ENCODE measurements at regions not wholly inside any gene's neighbourhood (a gene's known extent, or its start where the extent isn't known, plus 50 kb on each side); places are given as distances from the start of the nearest gene placed in this dataset.

DNA sequence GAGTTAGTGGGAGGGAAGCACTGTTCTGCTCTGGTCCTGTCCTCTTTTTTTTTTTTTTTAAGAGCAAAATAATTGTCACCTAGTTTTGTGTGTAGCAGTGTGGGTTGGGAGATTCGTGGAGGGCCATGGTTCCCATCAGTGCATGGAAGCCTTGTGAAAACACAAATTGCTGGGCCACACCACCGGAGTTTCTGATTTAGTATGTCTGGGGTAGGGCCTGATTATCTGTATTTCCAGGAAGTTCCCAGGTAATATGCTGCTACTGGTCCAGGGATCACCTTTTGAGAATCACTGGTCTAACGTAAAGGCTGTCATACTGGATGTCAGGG lies 191.3 kb downstream of the GATA3 start:
- no TSS peak for BruUV-seq (replicated peaks)
- ChIA-PET CTCF (no interaction called here), RAD21 (ENCODE audit: low non-redundant PET in 1 of 2, low total read pairs in 2 of 2, uncharacterized antibody in 2 of 2, unreplicated experiment in 2 of 2) (no interaction called here), POLR2A (no interaction called here)
- no peaks in the 10 kb centered on the region for H3K36me3 ChIP-seq (ENCODE audit: control insufficient read depth in 1 of 2, insufficient read depth in 2 of 2, low read length in 2 of 2)
- H4K20me1 ChIP-seq (ENCODE audit: insufficient read depth) = no peaks in the 10 kb centered on the region
- no peaks in the 10 kb centered on the region for H3K4me1 ChIP-seq (ENCODE audit: control insufficient read depth in 1 of 2, insufficient read depth in 2 of 2, low read length in 2 of 2)
- no peak overlapping the region for H3K9ac ChIP-seq (ENCODE audit: low read length)
- H3K9me2 ChIP-seq (ENCODE audit: insufficient read depth) = no peaks in the 10 kb centered on the region
- 0 out of 2 replicates have a peak, but pooled peaks cover 8% of the 10 kb centered on the region for H3K27me3 ChIP-seq (ENCODE audit: insufficient read depth, low read length)
- no peak overlapping the region for H3K27ac ChIP-seq (ENCODE audit: low read depth, low read length)
- no peaks in the 10 kb centered on the region for H3K9me3 ChIP-seq (ENCODE audit: control insufficient read depth in 1 of 2, insufficient read depth in 1 of 2, low read depth in 1 of 2, low read length in 2 of 2)
- no peak overlapping the region for H3K4me3 ChIP-seq (replicated peaks in 1 of 2; ENCODE audit: low read depth in 1 of 2, low read length in 2 of 2)
- H3K4me2 ChIP-seq (ENCODE audit: low read length) = no peak overlapping the region
- DNase-seq (ENCODE audit: low read depth, low spot score) = no peak
- no peak for ATAC-seq
- H2AFZ ChIP-seq (ENCODE audit: low read depth, low read length, poor library complexity, severe bottlenecking) = no peak overlapping the region
- TF ChIP-seq SRF (IDR thresholded peaks at IDR 0.05; ENCODE audit: low read depth) = no peak
- TF ChIP-seq SIN3A (IDR thresholded peaks at IDR 0.05; ENCODE audit: low read depth) = no peak
- TF ChIP-seq POLR2A (IDR thresholded peaks at IDR 0.05; ENCODE audit: borderline replicate concordance, extremely low read depth, insufficient read depth, insufficient read length) = no peak
- TF ChIP-seq EZH2 (IDR thresholded peaks at IDR 0.05) = no peak
- TF ChIP-seq EGR1 (IDR thresholded peaks at IDR 0.05; ENCODE audit: low read depth) = no peak
- intact Hi-C loops (cut with micrococcal nuclease) = no loop called here
- H3K79me2 ChIP-seq (ENCODE audit: insufficient read depth, low read length) = no peaks in the 10 kb centered on the region

DNA sequence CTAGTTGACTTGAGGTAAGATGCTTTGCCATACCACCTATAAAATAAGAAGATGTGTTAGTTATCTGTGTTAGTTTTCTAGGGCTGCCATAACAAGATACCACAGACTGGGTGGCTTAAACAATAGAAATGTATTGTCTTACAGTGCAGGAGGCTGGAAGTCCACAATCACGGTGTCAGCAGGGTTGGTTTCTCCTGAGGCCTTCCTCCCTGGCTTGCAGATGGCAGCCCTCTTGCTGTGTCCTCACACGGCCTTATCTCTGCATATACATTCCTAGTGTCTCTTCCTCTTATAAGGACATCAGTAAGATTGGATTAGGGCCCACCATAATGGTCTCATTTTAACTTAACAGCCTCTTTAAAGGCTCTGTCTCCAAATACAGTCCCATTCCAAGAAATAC lies 192.1 kb downstream of the GATA3 start:
- H3K27me3 ChIP-seq (ENCODE audit: insufficient read depth, low read length) = 0 out of 2 replicates have a peak, but pooled peaks cover 4% of the 10 kb centered on the region
- no peaks in the 10 kb centered on the region for H3K4me1 ChIP-seq (ENCODE audit: control insufficient read depth in 1 of 2, insufficient read depth in 2 of 2, low read length in 2 of 2)
- CTCF ChIA-PET = no interaction called here
- H3K36me3 ChIP-seq (ENCODE audit: control insufficient read depth in 1 of 2, insufficient read depth in 2 of 2, low read length in 2 of 2) = no peaks in the 10 kb centered on the region
- no peaks in the 10 kb centered on the region for H4K20me1 ChIP-seq (ENCODE audit: insufficient read depth)
- POLR2A ChIA-PET = no interaction called here
- H3K4me2 ChIP-seq (ENCODE audit: low read length) = no peak overlapping the region
- H3K9me2 ChIP-seq (ENCODE audit: insufficient read depth) = no peaks in the 10 kb centered on the region
- TF ChIP-seq RAD21 (IDR thresholded peaks at IDR 0.05; ENCODE audit: low read depth) (no peak), JUND (IDR thresholded peaks at IDR 0.05) (no peak), SRF (IDR thresholded peaks at IDR 0.05; ENCODE audit: low read depth) (no peak), CBX3 (IDR thresholded peaks at IDR 0.05; ENCODE audit: low read depth) (no peak)
- TF ChIP-seq, protein P1, sequence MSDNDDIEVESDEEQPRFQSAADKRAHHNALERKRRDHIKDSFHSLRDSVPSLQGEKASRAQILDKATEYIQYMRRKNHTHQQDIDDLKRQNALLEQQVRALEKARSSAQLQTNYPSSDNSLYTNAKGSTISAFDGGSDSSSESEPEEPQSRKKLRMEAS (IDR thresholded peaks at IDR 0.05) = no peak
- intact Hi-C loops (cut with micrococcal nuclease) = no loop called here
- no peak overlapping the region for H3K27ac ChIP-seq (ENCODE audit: low read depth, low read length)
- DNase-seq (ENCODE audit: low read depth, low spot score) = no peak
- no TSS peak for BruUV-seq (replicated peaks)
- RAD21 ChIA-PET (ENCODE audit: low non-redundant PET in 1 of 2, low total read pairs in 2 of 2, uncharacterized antibody in 2 of 2, unreplicated experiment in 2 of 2) = no interaction called here
- no peak overlapping the region for H2AFZ ChIP-seq (ENCODE audit: low read depth, low read length, poor library complexity, severe bottlenecking)
- H3K4me3 ChIP-seq (replicated peaks in 1 of 2; ENCODE audit: low read depth in 1 of 2, low read length in 2 of 2) = no peak overlapping the region
- no peak overlapping the region for H3K9ac ChIP-seq (ENCODE audit: low read length)
- no peaks in the 10 kb centered on the region for H3K9me3 ChIP-seq (ENCODE audit: control insufficient read depth in 1 of 2, insufficient read depth in 1 of 2, low read depth in 1 of 2, low read length in 2 of 2)
- H3K79me2 ChIP-seq (ENCODE audit: insufficient read depth, low read length) = no peaks in the 10 kb centered on the region
- no peak for ATAC-seq

Data from HCT116 (cell line).